H9 (cell line): ENCODE measurements at regions not wholly inside any gene's neighbourhood (a gene's known extent, or its start where the extent isn't known, plus 50 kb on each side); places are given as distances from the start of the nearest gene placed in this dataset.

Experiments used
- DNase-seq: peaks from one replicate; pipeline ENCODE4 v3.0.0-alpha.2; 2017
- H2AFZ ChIP-seq: one replicate; pipeline ENCODE4 v1.6.1; 2013; ENCODE audit warnings: mild to moderate bottlenecking, low read length, control low read depth, moderate library complexity
- H2AK5ac ChIP-seq: 2 replicates; pipeline ENCODE4 v1.6.1; 2013; ENCODE audit warnings: low read length, control low read depth, mixed read lengths; ENCODE audit not compliant: insufficient read length
- H2BK120ac ChIP-seq: one replicate; pipeline ENCODE4 v1.6.1; 2013; ENCODE audit warnings: low read depth, mild to moderate bottlenecking, low read length, control low read depth, inconsistent platforms; ENCODE audit not compliant: poor library complexity, severe bottlenecking
- H2BK12ac ChIP-seq: 2 replicates; pipeline ENCODE4 v1.6.1; 2013; ENCODE audit warnings: low read length, control low read depth, mixed read lengths, low read depth; ENCODE audit not compliant: insufficient read length
- H2BK15ac ChIP-seq: 2 replicates; pipeline ENCODE4 v1.6.1; 2013; ENCODE audit warnings: low read depth, low read length, control low read depth
- H2BK20ac ChIP-seq: one replicate; pipeline ENCODE4 v1.6.1; 2013; ENCODE audit warnings: low read depth, mild to moderate bottlenecking, low read length, control low read depth, inconsistent platforms; ENCODE audit not compliant: poor library complexity, severe bottlenecking
- H2BK5ac ChIP-seq: 2 replicates; pipeline ENCODE4 v1.6.1; 2013; ENCODE audit warnings: low read length, control low read depth, mixed read lengths; ENCODE audit not compliant: insufficient read length
- H3K14ac ChIP-seq: 2 replicates; pipeline ENCODE4 v1.6.1; 2013; ENCODE audit warnings: low read length, control low read depth; ENCODE audit not compliant: insufficient read depth
- H3K18ac ChIP-seq: 2 replicates; pipeline ENCODE4 v1.6.1; 2013; ENCODE audit warnings: low read depth, mild to moderate bottlenecking, mixed read lengths, low read length, control low read depth; ENCODE audit not compliant: insufficient read length
- H3K23ac ChIP-seq: 2 replicates; pipeline ENCODE4 v1.6.1; 2013; ENCODE audit warnings: low read length, control low read depth, mixed read lengths, low read depth; ENCODE audit not compliant: insufficient read length
- H3K23me2 ChIP-seq: 2 replicates; pipeline ENCODE4 v1.6.1; 2013; ENCODE audit warnings: low read depth, mild to moderate bottlenecking, mixed read lengths, low read length, control low read depth; ENCODE audit not compliant: insufficient read length, poor library complexity, severe bottlenecking
- H3K27ac ChIP-seq: 2 replicates; pipeline ENCODE4 v1.5.1; 2013; ENCODE audit warnings: low read length, control low read depth, mixed read lengths, low read depth; ENCODE audit not compliant: insufficient read length
- H3K27me3 ChIP-seq: 2 replicates; pipeline ENCODE4 v1.6.1; 2013; ENCODE audit warnings: low read length, control low read depth, inconsistent platforms; ENCODE audit not compliant: insufficient read depth
- H3K4ac ChIP-seq: 2 replicates; pipeline ENCODE4 v1.6.1; 2013; ENCODE audit warnings: low read depth, mild to moderate bottlenecking, control low read depth, inconsistent platforms, low read length, moderate library complexity
- H3K4me1 ChIP-seq: 2 replicates; pipeline ENCODE4 v1.6.1; 2013; ENCODE audit warnings: low read length, control low read depth, inconsistent platforms; ENCODE audit not compliant: insufficient read depth
- H3K4me2 ChIP-seq: 2 replicates; pipeline ENCODE4 v1.6.1; 2013; ENCODE audit warnings: low read length, control low read depth, mixed read lengths; ENCODE audit not compliant: insufficient read length, insufficient read depth
- H3K56ac ChIP-seq: 2 replicates; pipeline ENCODE4 v1.6.1; 2013; ENCODE audit warnings: low read depth, mild to moderate bottlenecking, mixed read lengths, low read length, control low read depth; ENCODE audit not compliant: insufficient read length
- H3K79me1 ChIP-seq: 2 replicates; pipeline ENCODE4 v1.6.1; 2013; ENCODE audit warnings: low read depth, mild to moderate bottlenecking, moderate library complexity, low read length, control low read depth, inconsistent platforms; ENCODE audit not compliant: insufficient read depth, poor library complexity, severe bottlenecking
- H3K79me2 ChIP-seq: 2 replicates; pipeline ENCODE4 v1.6.1; 2013; ENCODE audit warnings: low read length, control low read depth, inconsistent platforms; ENCODE audit not compliant: insufficient read depth
- H3K9ac ChIP-seq: 2 replicates; pipeline ENCODE4 v1.6.1; 2013; ENCODE audit warnings: low read length, control low read depth, mixed read lengths; ENCODE audit not compliant: insufficient read length; ENCODE audit errors: extremely low read depth
- H3K9me3 ChIP-seq: one replicate; pipeline ENCODE4 v1.6.1; 2013; ENCODE audit warnings: low read depth, low read length, inconsistent platforms; ENCODE audit not compliant: control insufficient read depth
- H3T11ph ChIP-seq: one replicate; pipeline ENCODE4 v1.6.1; 2013; ENCODE audit warnings: mild to moderate bottlenecking, low read length, control low read depth, inconsistent platforms
- H4K20me1 ChIP-seq: one replicate; pipeline ENCODE4 v1.6.1; 2013; ENCODE audit not compliant: control insufficient read depth, insufficient read length, insufficient read depth
- H4K5ac ChIP-seq: 2 replicates; pipeline ENCODE4 v1.6.1; 2013; ENCODE audit warnings: low read depth, mild to moderate bottlenecking, mixed read lengths, low read length, control low read depth; ENCODE audit not compliant: insufficient read length
- H4K8ac ChIP-seq: replicated peaks from 2 replicates; pipeline ENCODE4 v1.6.1; 2013; ENCODE audit warnings: low read length, control low read depth, mixed read lengths, low read depth; ENCODE audit not compliant: insufficient read length
- H4K91ac ChIP-seq: 2 replicates; pipeline ENCODE4 v1.6.1; 2013; ENCODE audit warnings: low read depth, mild to moderate bottlenecking, moderate library complexity, mixed read lengths, low read length, control low read depth; ENCODE audit not compliant: insufficient read length
- H3K27ac Mint-ChIP-seq, 3 experiments: 2 replicates in 2 of 3; 3 replicates in 1 of 3; pipeline ENCODE4 v1.8.0; 2020 to 2021; ENCODE audit warnings: mixed read lengths in 3 of 3, mild to moderate bottlenecking in 1 of 3, moderate library complexity in 1 of 3
- H3K27me3 Mint-ChIP-seq: 2 replicates; pipeline ENCODE4 v1.8.0; 2021; ENCODE audit warnings: low read depth, mild to moderate bottlenecking, moderate library complexity, mixed read lengths
- H3K36me3 Mint-ChIP-seq, 3 experiments: 2 replicates in 2 of 3; 3 replicates in 1 of 3; pipeline ENCODE4 v1.8.0; 2020 to 2021; ENCODE audit warnings: low read depth in 3 of 3, mixed read lengths in 3 of 3; ENCODE audit not compliant: insufficient read depth in 1 of 3
- H3K4me1 Mint-ChIP-seq, 2 experiments: 2 replicates each; pipeline ENCODE4 v1.8.0; 2020; ENCODE audit warnings: mixed read lengths in 2 of 2
- H3K4me3 Mint-ChIP-seq, 2 experiments: 2 replicates in 1 of 2; 3 replicates in 1 of 2; pipeline ENCODE4 v1.8.0; 2020 to 2021; ENCODE audit warnings: mild to moderate bottlenecking in 2 of 2, mixed read lengths in 2 of 2, moderate library complexity in 1 of 2
- H3K9me3 Mint-ChIP-seq, 2 experiments: 2 replicates in 1 of 2; 3 replicates in 1 of 2; pipeline ENCODE4 v1.8.0; 2020; ENCODE audit warnings: mild to moderate bottlenecking in 2 of 2, mixed read lengths in 2 of 2, moderate library complexity in 1 of 2
- CTCF ChIP-seq: fragments of 200-600 bp; sonication (generic); conservative IDR thresholded peaks from 3 replicates; pipeline ENCODE4 v1.8.0; 2021; ENCODE audit warnings: antibody characterized with exemption, mild to moderate bottlenecking
- WGBS: extraction: QIAGEN DNeasy Blood & Tissue Kit; methylation state at CpG from one replicate; pipeline ENCODE4 v1.1.7; 2013; ENCODE audit warnings: missing lambda C conversion rate, low lambda C conversion rate, mixed read lengths; ENCODE audit not compliant: insufficient read length; ENCODE audit errors: extremely low coverage; 5-methylcytosine and 5-hydroxymethylcytosine counted together

GRCh38 chr14:106058342-106058741 lies 532.0 kb downstream of the TMEM121 start:
- no peak overlapping the region for H3K23ac ChIP-seq
- no peak overlapping the region for H3K4me3 Mint-ChIP-seq
- no peak overlapping the region for H3K27ac Mint-ChIP-seq
- no peak overlapping the region for H2BK12ac ChIP-seq
- H3K4me1 Mint-ChIP-seq: no peaks in the 10 kb centered on the region
- no peaks in the 10 kb centered on the region for H3K27me3 ChIP-seq
- no peak overlapping the region for H3K9ac ChIP-seq
- H2BK5ac ChIP-seq: no peak overlapping the region
- no peak overlapping the region for H2BK15ac ChIP-seq
- no peak overlapping the region for H2AK5ac ChIP-seq
- no peak overlapping the region for H3K14ac ChIP-seq
- H3K4me1 ChIP-seq: no peaks in the 10 kb centered on the region
- no peak overlapping the region for H3K4ac ChIP-seq
- WGBS: no CpG with 5 or more reads among the region's 8 CpGs
- no peak overlapping the region for H4K8ac ChIP-seq
- H3K4me2 ChIP-seq: no peak overlapping the region
- TF ChIP-seq CTCF: no peak
- H2BK120ac ChIP-seq: no peak overlapping the region
- H2AFZ ChIP-seq: no peak overlapping the region
- no peak overlapping the region for H4K5ac ChIP-seq
- H3K27ac ChIP-seq: no peak overlapping the region
- no peak overlapping the region for H3K56ac ChIP-seq
- H3K27me3 Mint-ChIP-seq: peaks cover 5% of the 10 kb centered on the region
- H4K20me1 ChIP-seq: no peaks in the 10 kb centered on the region
- H3K18ac ChIP-seq: no peak overlapping the region
- no peaks in the 10 kb centered on the region for H3K79me1 ChIP-seq
- H4K91ac ChIP-seq: no peak overlapping the region
- H3K9me3 ChIP-seq: peaks cover 95% of the 10 kb centered on the region
- H3K36me3 Mint-ChIP-seq: peaks cover 0 to 25% (median 14%) of the 10 kb centered on the region in 3 experiments; a peak in 5 of 7 replicates
- no peak overlapping the region for H3T11ph ChIP-seq
- H3K9me3 Mint-ChIP-seq: peaks cover 95 to 96% of the 10 kb centered on the region in 2 experiments
- H3K23me2 ChIP-seq: no peaks in the 10 kb centered on the region
- no peak overlapping the region for H2BK20ac ChIP-seq
- no peak for DNase-seq
- H3K79me2 ChIP-seq: no peaks in the 10 kb centered on the region
